HEK293 (cell line): ENCODE measurements at regions not wholly inside any gene's neighbourhood (a gene's known extent, or its start where the extent isn't known, plus 50 kb on each side); places are given as distances from the start of the nearest gene placed in this dataset.

Source experiments
- CTCF ChIA-PET: fragments of 350-600 bp; formaldehyde crosslinking; extraction: SDS; loops from one replicate; lab custom pipeline; 2021; ENCODE audit warnings: antibody characterized with exemption; lab: Yijun Ruan, JAX
- POLR2A ChIA-PET: fragments of 300-600 bp; formaldehyde crosslinking; extraction: SDS; loops from one replicate; lab custom pipeline; 2020; ENCODE audit warnings: antibody characterized with exemption, inconsistent platforms; lab: Yijun Ruan, JAX
- H3K27ac ChIP-seq: fragments of 200-500 bp; sonication (Bioruptor generic); 2 replicates; pipeline ENCODE4 v1.5.1; 2014; ENCODE audit warnings: low read depth, low read length, control low read depth, inconsistent platforms; ENCODE audit errors: extremely low read depth
- H3K36me3 ChIP-seq, 2 experiments: fragments of 200-500 bp in 1 of 2; sonication (Bioruptor generic) in 1 of 2; 1 replicate in 1 of 2; 2 replicates in 1 of 2; pipeline ENCODE4 v1.5.1; 2014 to 2017; ENCODE audit warnings: inconsistent platforms in 2 of 2, low read length in 2 of 2; ENCODE audit not compliant: control insufficient read depth in 2 of 2, insufficient read depth in 1 of 2
- H3K4me1 ChIP-seq: fragments of 200-500 bp; sonication (Bioruptor generic); 2 replicates; pipeline ENCODE4 v1.5.1; 2014; ENCODE audit warnings: mild to moderate bottlenecking, low read length, inconsistent platforms; ENCODE audit not compliant: control insufficient read depth, insufficient read depth
- H3K4me3 ChIP-seq: 2 replicates; pipeline ENCODE4 v1.5.1; 2011; ENCODE audit warnings: low read depth, mild to moderate bottlenecking, control low read depth, low read length, moderate library complexity
- H3K9me3 ChIP-seq: fragments of 200-500 bp; sonication (Bioruptor generic); 2 replicates; pipeline ENCODE4 v1.5.1; 2014; ENCODE audit warnings: low read depth, low read length, inconsistent platforms; ENCODE audit not compliant: control insufficient read depth, insufficient read depth
- GLI2 ChIP-seq: fragments of 450-650 bp; formaldehyde crosslinking; IDR thresholded peaks from 2 replicates; pipeline ENCODE4; 2017; ENCODE audit warnings: missing biosample characterization, missing genetic modification characterization, low read depth, borderline replicate concordance
- GLI4 ChIP-seq: fragments of 450-650 bp; formaldehyde crosslinking; IDR thresholded peaks from 2 replicates; pipeline ENCODE4 v1.5.1; 2016; ENCODE audit warnings: missing biosample characterization, missing genetic modification characterization
- GLIS2 ChIP-seq: fragments of 450-650 bp; formaldehyde crosslinking; IDR thresholded peaks from 2 replicates; pipeline ENCODE4 v1.5.1; 2016; ENCODE audit warnings: missing biosample characterization, missing genetic modification characterization
- MYNN ChIP-seq: fragments of 450-650 bp; formaldehyde crosslinking; IDR thresholded peaks from 2 replicates; pipeline ENCODE4 v1.5.1; 2016; ENCODE audit warnings: missing biosample characterization, missing genetic modification characterization, borderline replicate concordance
- ZFHX2 ChIP-seq: fragments of 450-650 bp; formaldehyde crosslinking; conservative IDR thresholded peaks from 2 replicates; pipeline ENCODE4 v1.5.1; 2016; ENCODE audit warnings: missing biosample characterization, missing genetic modification characterization
- ZNF114 ChIP-seq: fragments of 450-650 bp; formaldehyde crosslinking; IDR thresholded peaks from 2 replicates; pipeline ENCODE4 v1.5.0; 2017; ENCODE audit warnings: missing biosample characterization, missing genetic modification characterization
- ZNF133 ChIP-seq: fragments of 450-650 bp; formaldehyde crosslinking; IDR thresholded peaks from 2 replicates; pipeline ENCODE4 v1.5.1; 2016; ENCODE audit warnings: missing biosample characterization, missing genetic modification characterization
- ZNF211 ChIP-seq: fragments of 450-650 bp; formaldehyde crosslinking; IDR thresholded peaks from 2 replicates; pipeline ENCODE4 v1.5.1; 2016; ENCODE audit warnings: low read depth, missing biosample characterization, missing genetic modification characterization
- ZNF24 ChIP-seq: fragments of 450-650 bp; formaldehyde crosslinking; IDR thresholded peaks from 2 replicates; pipeline ENCODE4 v1.5.1; 2016; ENCODE audit warnings: missing biosample characterization, missing genetic modification characterization
- ZNF37A ChIP-seq: fragments of 450-650 bp; IDR thresholded peaks from 2 replicates; pipeline ENCODE4 v1.5.1; 2018; ENCODE audit warnings: missing biosample characterization, missing genetic modification characterization
- ZNF423 ChIP-seq: fragments of 450-650 bp; formaldehyde crosslinking; IDR thresholded peaks from 2 replicates; pipeline ENCODE4 v1.5.1; 2016; ENCODE audit warnings: missing biosample characterization, missing genetic modification characterization
- ZNF529 ChIP-seq: fragments of 450-650 bp; formaldehyde crosslinking; IDR thresholded peaks from 2 replicates; pipeline ENCODE4 v1.5.1; 2017; ENCODE audit warnings: missing genetic modification characterization, missing biosample characterization; ENCODE audit not compliant: insufficient replicate concordance
- ZNF549 ChIP-seq: fragments of 450-650 bp; IDR thresholded peaks from 2 replicates; pipeline ENCODE4 v1.5.1; 2018; ENCODE audit warnings: missing biosample characterization, missing genetic modification characterization, mild to moderate bottlenecking, inconsistent platforms, moderate library complexity
- ZNF571 ChIP-seq: fragments of 450-650 bp; formaldehyde crosslinking; IDR thresholded peaks from 2 replicates; pipeline ENCODE4 v1.5.0; 2017; ENCODE audit warnings: missing biosample characterization, missing genetic modification characterization
- ZNF624 ChIP-seq: fragments of 450-650 bp; formaldehyde crosslinking; IDR thresholded peaks from 2 replicates; pipeline ENCODE4 v1.5.1; 2017; ENCODE audit warnings: missing biosample characterization, missing genetic modification characterization
- ZNF629 ChIP-seq: fragments of 450-650 bp; formaldehyde crosslinking; IDR thresholded peaks from 2 replicates; pipeline ENCODE4 v1.5.1; 2017; ENCODE audit warnings: missing biosample characterization, missing genetic modification characterization
- ZNF658 ChIP-seq: fragments of 450-650 bp; formaldehyde crosslinking; IDR thresholded peaks from 2 replicates; pipeline ENCODE4; 2016; ENCODE audit warnings: missing biosample characterization, missing genetic modification characterization
- ZNF670 ChIP-seq: fragments of 450-650 bp; formaldehyde crosslinking; IDR thresholded peaks from 2 replicates; pipeline ENCODE4 v1.5.1; 2016; ENCODE audit warnings: missing biosample characterization, missing genetic modification characterization, low read depth
- ZNF747 ChIP-seq: fragments of 450-650 bp; formaldehyde crosslinking; IDR thresholded peaks from 2 replicates; pipeline ENCODE4 v1.5.1; 2016; ENCODE audit warnings: missing biosample characterization, missing genetic modification characterization
- ZNF768 ChIP-seq: fragments of 450-650 bp; formaldehyde crosslinking; IDR thresholded peaks from 2 replicates; pipeline ENCODE4 v1.5.1; 2018; ENCODE audit warnings: missing biosample characterization, mild to moderate bottlenecking, missing genetic modification characterization
- ZNF776 ChIP-seq: fragments of 450-650 bp; formaldehyde crosslinking; IDR thresholded peaks from 2 replicates; pipeline ENCODE4 v1.5.0; 2017; ENCODE audit warnings: missing biosample characterization, missing genetic modification characterization, borderline replicate concordance
- TF ChIP-seq, protein P1 (sequence below): IDR thresholded peaks from 2 replicates; pipeline ENCODE4 v1.6.1; 2011; ENCODE audit warnings: mild to moderate bottlenecking, low read depth, low read length, borderline replicate concordance
- TF ChIP-seq, protein P2 (sequence below): fragments of 450-650 bp; formaldehyde crosslinking; IDR thresholded peaks from 2 replicates; pipeline ENCODE4 v1.5.1; 2017; ENCODE audit warnings: missing biosample characterization, missing genetic modification characterization
- TF ChIP-seq, protein P3 (sequence below): sonication (generic); formaldehyde crosslinking; IDR thresholded peaks from 2 replicates; pipeline ENCODE4 v1.8.1; 2022; ENCODE audit warnings: mild to moderate bottlenecking, moderate library complexity, missing genetic modification reagents

GRCh38 chr7:16338065-16338464 lies 83.3 kb downstream of the CRPPA start:
- Histone ChIP-seq H3K9me3 (no peaks in the 10 kb centered on the region), H3K36me3 (no peaks in the 10 kb centered on the region), H3K4me1 (no peaks in the 10 kb centered on the region), H3K27ac (no peak overlapping the region), H3K4me3 (no peak overlapping the region)
- ChIA-PET POLR2A (no interaction called here), CTCF (interaction anchor here (0.6 kb wide), 1 partner anchor 12 kb away, joined by 3 read pairs; no protein-coding TSS in a partner anchor)
- TF ChIP-seq ZNF211 (tag by site-specific recombination) (no peak), GLI4 (tag by site-specific recombination) (no peak), ZNF114 (tag by site-specific recombination) (no peak), ZNF747 (tag by site-specific recombination) (no peak), ZNF529 (tag by site-specific recombination) (no peak), ZNF549 (tag by site-specific recombination) (no peak), ZNF37A (tag by site-specific recombination) (no peak), ZNF571 (tag by site-specific recombination) (no peak), ZNF423 (tag by site-specific recombination) (no peak)
- TF ChIP-seq, protein P1, sequence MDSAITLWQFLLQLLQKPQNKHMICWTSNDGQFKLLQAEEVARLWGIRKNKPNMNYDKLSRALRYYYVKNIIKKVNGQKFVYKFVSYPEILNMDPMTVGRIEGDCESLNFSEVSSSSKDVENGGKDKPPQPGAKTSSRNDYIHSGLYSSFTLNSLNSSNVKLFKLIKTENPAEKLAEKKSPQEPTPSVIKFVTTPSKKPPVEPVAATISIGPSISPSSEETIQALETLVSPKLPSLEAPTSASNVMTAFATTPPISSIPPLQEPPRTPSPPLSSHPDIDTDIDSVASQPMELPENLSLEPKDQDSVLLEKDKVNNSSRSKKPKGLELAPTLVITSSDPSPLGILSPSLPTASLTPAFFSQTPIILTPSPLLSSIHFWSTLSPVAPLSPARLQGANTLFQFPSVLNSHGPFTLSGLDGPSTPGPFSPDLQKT, result no peak

- no peaks in the 10 kb centered on the region for H3K9me3 ChIP-seq
- ChIA-PET POLR2A (no interaction called here), CTCF (interaction anchor here (0.7 kb wide), 1 partner anchor 32 kb away, joined by 4 read pairs; no protein-coding TSS in a partner anchor)
- H3K27ac ChIP-seq, result no peak overlapping the region
- H3K4me1 ChIP-seq, result no peaks in the 10 kb centered on the region
- H3K4me3 ChIP-seq, result no peak overlapping the region
- no peaks in the 10 kb centered on the region for H3K36me3 ChIP-seq
- TF ChIP-seq ZNF658 (tag by site-specific recombination), result no peak
- no peak for TF ChIP-seq ZNF24 (tag by site-specific recombination)
- no peak for TF ChIP-seq ZNF768 (tag by site-specific recombination)
- no peak for TF ChIP-seq ZNF133
- no peak for TF ChIP-seq ZNF776 (tag by site-specific recombination)
- no peak for TF ChIP-seq ZNF624 (tag by site-specific recombination)
- TF ChIP-seq GLI2, result no peak
Observed at GRCh38 chr7:16326106-16326505, 95.2 kb downstream of the CRPPA start.

- H3K27ac ChIP-seq, result no peak overlapping the region
- POLR2A ChIA-PET, result no interaction called here
- CTCF ChIA-PET, result no interaction called here
- H3K36me3 ChIP-seq, result no peaks in the 10 kb centered on the region
- no peak overlapping the region for H3K4me3 ChIP-seq
- no peaks in the 10 kb centered on the region for H3K9me3 ChIP-seq
- 0 out of 2 replicates have a peak, but pooled peaks cover 3% of the 10 kb centered on the region for H3K4me1 ChIP-seq
- TF ChIP-seq ZNF629 (tag by site-specific recombination) (no peak), ZNF670 (tag by site-specific recombination) (no peak), MYNN (no peak), GLIS2 (tag by site-specific recombination) (no peak), ZFHX2 (tag by site-specific recombination) (no peak)
- TF ChIP-seq, protein P2, sequence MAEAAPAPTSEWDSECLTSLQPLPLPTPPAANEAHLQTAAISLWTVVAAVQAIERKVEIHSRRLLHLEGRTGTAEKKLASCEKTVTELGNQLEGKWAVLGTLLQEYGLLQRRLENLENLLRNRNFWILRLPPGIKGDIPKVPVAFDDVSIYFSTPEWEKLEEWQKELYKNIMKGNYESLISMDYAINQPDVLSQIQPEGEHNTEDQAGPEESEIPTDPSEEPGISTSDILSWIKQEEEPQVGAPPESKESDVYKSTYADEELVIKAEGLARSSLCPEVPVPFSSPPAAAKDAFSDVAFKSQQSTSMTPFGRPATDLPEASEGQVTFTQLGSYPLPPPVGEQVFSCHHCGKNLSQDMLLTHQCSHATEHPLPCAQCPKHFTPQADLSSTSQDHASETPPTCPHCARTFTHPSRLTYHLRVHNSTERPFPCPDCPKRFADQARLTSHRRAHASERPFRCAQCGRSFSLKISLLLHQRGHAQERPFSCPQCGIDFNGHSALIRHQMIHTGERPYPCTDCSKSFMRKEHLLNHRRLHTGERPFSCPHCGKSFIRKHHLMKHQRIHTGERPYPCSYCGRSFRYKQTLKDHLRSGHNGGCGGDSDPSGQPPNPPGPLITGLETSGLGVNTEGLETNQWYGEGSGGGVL (tag by site-specific recombination), result no peak
- TF ChIP-seq, protein P3, sequence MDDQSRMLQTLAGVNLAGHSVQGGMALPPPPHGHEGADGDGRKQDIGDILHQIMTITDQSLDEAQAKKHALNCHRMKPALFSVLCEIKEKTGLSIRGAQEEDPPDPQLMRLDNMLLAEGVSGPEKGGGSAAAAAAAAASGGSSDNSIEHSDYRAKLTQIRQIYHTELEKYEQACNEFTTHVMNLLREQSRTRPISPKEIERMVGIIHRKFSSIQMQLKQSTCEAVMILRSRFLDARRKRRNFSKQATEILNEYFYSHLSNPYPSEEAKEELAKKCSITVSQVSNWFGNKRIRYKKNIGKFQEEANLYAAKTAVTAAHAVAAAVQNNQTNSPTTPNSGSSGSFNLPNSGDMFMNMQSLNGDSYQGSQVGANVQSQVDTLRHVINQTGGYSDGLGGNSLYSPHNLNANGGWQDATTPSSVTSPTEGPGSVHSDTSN (CRISPR knock-in tag), result no peak
Observed at GRCh38 chr7:16323313-16323712, 98.0 kb downstream of the CRPPA start.
